GM13977 (cell line): ENCODE measurements at regions not wholly inside any gene's neighbourhood (a gene's known extent, or its start where the extent isn't known, plus 50 kb on each side); places are given as distances from the start of the nearest gene placed in this dataset.

Source experiments
- DNase-seq: peaks from one replicate; pipeline ENCODE4 v3.0.0; 2012; ENCODE audit warnings: low spot score
- CTCF ChIP-seq: IDR thresholded peaks from 2 replicates; pipeline ENCODE4 v1.5.1; 2012; ENCODE audit warnings: mild to moderate bottlenecking, control low read depth; ENCODE audit not compliant: insufficient read depth; ENCODE audit errors: extremely low read depth, missing control alignments
- in situ Hi-C: fragments of 300-500 bp; cut with MboI; formaldehyde crosslinking; loops from one replicate; pipeline ENCODE4 v1.12.0; 2022; ENCODE audit warnings: low sequenced_read_pairs, low pct_unique_long_range_greater_than_20kb, mixed read lengths, inconsistent platforms; ENCODE audit not compliant: unreplicated experiment

GRCh38 chr1:178030467-178030866, 60.6 kb upstream of the SEC16B start:
- TF ChIP-seq CTCF = no peak
- no peak for DNase-seq
- in situ Hi-C loops = loop anchor here (25.0 kb wide), 1 partner anchor 157 kb away; no protein-coding TSS in a partner anchor

- in situ Hi-C loops = loop anchor here (25.0 kb wide), 1 partner anchor 155 kb away; no protein-coding TSS in a partner anchor
- TF ChIP-seq CTCF = peak; percentile 80
- DNase-seq = peak; percentile 85
Measured at GRCh38 chr1:178031856-178032320, 62.0 kb upstream of the RASAL2 start.

GRCh38 chr1:178033019-178033418, 60.9 kb upstream of the RASAL2 start:
- no peak for TF ChIP-seq CTCF
- in situ Hi-C loops = loop anchor here (25.0 kb wide), 1 partner anchor 154 kb away; no protein-coding TSS in a partner anchor
- DNase-seq = no peak

- TF ChIP-seq CTCF = no peak
- in situ Hi-C loops = loop anchor here (25.0 kb wide), 1 partner anchor 153 kb away; no protein-coding TSS in a partner anchor
Measured at GRCh38 chr1:178034676-178035075, 59.2 kb upstream of the RASAL2 start.

GRCh38 chr1:178036090-178036489, 57.8 kb upstream of the RASAL2 start:
- TF ChIP-seq CTCF = no peak
- in situ Hi-C loops = loop anchor here (25.0 kb wide), 1 partner anchor 151 kb away; no protein-coding TSS in a partner anchor
- DNase-seq = no peak

More at GRCh38 chr1:178034676-178035075, 59.2 kb upstream of the RASAL2 start:
- DNase-seq = no peak

GRCh38 chr1:178037510-178038253, 56.2 kb upstream of the RASAL2 start:
- no peak for DNase-seq
- no peak for TF ChIP-seq CTCF
- in situ Hi-C loops = loop anchor here (25.0 kb wide), 1 partner anchor 150 kb away; no protein-coding TSS in a partner anchor
